ENCODE measurements at regions not wholly inside any gene's neighbourhood (a gene's known extent, or its start where the extent isn't known, plus 50 kb on each side); places are given as distances from the start of the nearest gene placed in this dataset.

GRCh38 chr5:158522776-158523175 is 576.9 kb downstream of the EBF1 start:
- no peak for TF ChIP-seq POLR2A (IDR thresholded peaks at IDR 0.05)
- TF ChIP-seq CTCF (IDR thresholded peaks at IDR 0.05), result no peak
